ENCODE measurements at regions not wholly inside any gene's neighbourhood (a gene's known extent, or its start where the extent isn't known, plus 50 kb on each side); places are given as distances from the start of the nearest gene placed in this dataset.
"Not testable (repeated sequence)": the region's sequence is repeated elsewhere in the genome, so short reads cannot be mapped to it uniquely, and the experiment has no call there.

GRCh38 chr2:117603567-117603966 lies 210.9 kb upstream of the DDX18 start:
- no peaks in the 10 kb centered on the region for H3K9me2 ChIP-seq (replicated peaks; ENCODE audit: insufficient read depth, low read length)

GRCh38 chr2:117607202-117607601 lies 207.3 kb upstream of the DDX18 start:
- H3K9me2 ChIP-seq (replicated peaks; ENCODE audit: insufficient read depth, low read length), result no peaks in the 10 kb centered on the region
- no peak overlapping the region for H3K27ac ChIP-seq (ENCODE audit: low read length)
- no peaks in the 10 kb centered on the region for H3K4me1 ChIP-seq (ENCODE audit: low read length)
- no peak overlapping the region for H3K9ac ChIP-seq (ENCODE audit: low read length)
- H2AFZ ChIP-seq (ENCODE audit: low read length), result no peak overlapping the region
- H3K9me3 ChIP-seq (ENCODE audit: low read length), result no peaks in the 10 kb centered on the region
- no peaks in the 10 kb centered on the region for H3K36me3 ChIP-seq (ENCODE audit: insufficient read depth, low read length)
- no peak for DNase-seq
- 0 out of 2 replicates have a peak, but pooled peaks cover 2% of the 10 kb centered on the region for H3K27me3 ChIP-seq (ENCODE audit: low read length)
- no peaks in the 10 kb centered on the region for H3K79me2 ChIP-seq (ENCODE audit: low read length)
- H4K20me1 ChIP-seq (ENCODE audit: insufficient read depth, low read depth, low read length), result no peaks in the 10 kb centered on the region
- H3K4me2 ChIP-seq (ENCODE audit: low read depth, low read length, poor library complexity, severe bottlenecking), result no peak overlapping the region
- H3K4me3 ChIP-seq (ENCODE audit: low read length), result no peak overlapping the region

More at GRCh38 chr2:117603567-117603966, 210.9 kb upstream of the DDX18 start:
- H3K27ac ChIP-seq (ENCODE audit: low read length), result no peak overlapping the region
- no peaks in the 10 kb centered on the region for H3K36me3 ChIP-seq (ENCODE audit: insufficient read depth, low read length)
- no peak overlapping the region for H3K4me3 ChIP-seq (ENCODE audit: low read length)
- no peak overlapping the region for H3K9ac ChIP-seq (ENCODE audit: low read length)
- DNase-seq, result no peak
- no peak overlapping the region for H3K4me2 ChIP-seq (ENCODE audit: low read depth, low read length, poor library complexity, severe bottlenecking)
- no peaks in the 10 kb centered on the region for H3K79me2 ChIP-seq (ENCODE audit: low read length)
- H3K4me1 ChIP-seq (ENCODE audit: low read length), result no peaks in the 10 kb centered on the region
- no peaks in the 10 kb centered on the region for H3K27me3 ChIP-seq (ENCODE audit: low read length)
- no peaks in the 10 kb centered on the region for H3K9me3 ChIP-seq (ENCODE audit: low read length)
- H4K20me1 ChIP-seq (ENCODE audit: insufficient read depth, low read depth, low read length), result no peaks in the 10 kb centered on the region
- H2AFZ ChIP-seq (ENCODE audit: low read length), result no peak overlapping the region

GRCh38 chr2:117613101-117613500 lies 201.4 kb upstream of the DDX18 start:
- no peaks in the 10 kb centered on the region for H3K79me2 ChIP-seq (ENCODE audit: low read length)
- no peaks in the 10 kb centered on the region for H3K36me3 ChIP-seq (ENCODE audit: insufficient read depth, low read length)
- no peak overlapping the region for H2AFZ ChIP-seq (ENCODE audit: low read length)
- no peak for DNase-seq
- no peak overlapping the region for H3K4me2 ChIP-seq (ENCODE audit: low read depth, low read length, poor library complexity, severe bottlenecking)
- no peaks in the 10 kb centered on the region for H3K4me1 ChIP-seq (ENCODE audit: low read length)
- no peaks in the 10 kb centered on the region for H3K9me2 ChIP-seq (replicated peaks; ENCODE audit: insufficient read depth, low read length)
- no peak overlapping the region for H3K9ac ChIP-seq (ENCODE audit: low read length)
- H3K9me3 ChIP-seq (ENCODE audit: low read length), result no peaks in the 10 kb centered on the region
- no peak overlapping the region for H3K27ac ChIP-seq (ENCODE audit: low read length)
- H3K27me3 ChIP-seq (ENCODE audit: low read length), result 0 out of 2 replicates have a peak, but pooled peaks cover 2% of the 10 kb centered on the region
- no peak overlapping the region for H3K4me3 ChIP-seq (ENCODE audit: low read length)
- no peaks in the 10 kb centered on the region for H4K20me1 ChIP-seq (ENCODE audit: insufficient read depth, low read depth, low read length)

- no peaks in the 10 kb centered on the region for H3K9me2 ChIP-seq (replicated peaks; ENCODE audit: insufficient read depth, low read length)
- no peak for DNase-seq
Observed at GRCh38 chr2:117614296-117614695, 200.2 kb upstream of the DDX18 start.

GRCh38 chr2:117614823-117615534 lies 199.5 kb upstream of the DDX18 start:
- Histone ChIP-seq H3K9me3 (ENCODE audit: low read length) (no peaks in the 10 kb centered on the region), H3K9me2 (replicated peaks; ENCODE audit: insufficient read depth, low read length) (no peaks in the 10 kb centered on the region), H3K79me2 (ENCODE audit: low read length) (no peaks in the 10 kb centered on the region), H3K4me1 (ENCODE audit: low read length) (no peaks in the 10 kb centered on the region), H3K9ac (ENCODE audit: low read length) (no peak overlapping the region), H4K20me1 (ENCODE audit: insufficient read depth, low read depth, low read length) (no peaks in the 10 kb centered on the region), H3K4me3 (ENCODE audit: low read length) (no peak overlapping the region), H3K36me3 (ENCODE audit: insufficient read depth, low read length) (no peaks in the 10 kb centered on the region), H3K27me3 (ENCODE audit: low read length) (no peaks in the 10 kb centered on the region), H3K4me2 (ENCODE audit: low read depth, low read length, poor library complexity, severe bottlenecking) (no peak overlapping the region), H3K27ac (ENCODE audit: low read length) (no peak overlapping the region), H2AFZ (ENCODE audit: low read length) (no peak overlapping the region)
- DNase-seq, result no peak

More at GRCh38 chr2:117614296-117614695, 200.2 kb upstream of the DDX18 start:
- no peak overlapping the region for H3K9ac ChIP-seq (ENCODE audit: low read length)
- no peak overlapping the region for H3K4me2 ChIP-seq (ENCODE audit: low read depth, low read length, poor library complexity, severe bottlenecking)
- H3K4me3 ChIP-seq (ENCODE audit: low read length), result no peak overlapping the region
- H3K79me2 ChIP-seq (ENCODE audit: low read length), result no peaks in the 10 kb centered on the region
- H3K4me1 ChIP-seq (ENCODE audit: low read length), result no peaks in the 10 kb centered on the region
- H3K9me3 ChIP-seq (ENCODE audit: low read length), result no peaks in the 10 kb centered on the region
- H3K36me3 ChIP-seq (ENCODE audit: insufficient read depth, low read length), result no peaks in the 10 kb centered on the region
- no peak overlapping the region for H3K27ac ChIP-seq (ENCODE audit: low read length)
- H2AFZ ChIP-seq (ENCODE audit: low read length), result no peak overlapping the region
- H4K20me1 ChIP-seq (ENCODE audit: insufficient read depth, low read depth, low read length), result no peaks in the 10 kb centered on the region
- H3K27me3 ChIP-seq (ENCODE audit: low read length), result no peaks in the 10 kb centered on the region

GRCh38 chr2:117618607-117619006 lies 195.9 kb upstream of the DDX18 start:
- no peak overlapping the region for H3K9ac ChIP-seq (ENCODE audit: low read length)

GRCh38 chr2:117621326-117621725 lies 193.2 kb upstream of the DDX18 start:
- no peaks in the 10 kb centered on the region for H3K9me3 ChIP-seq (ENCODE audit: low read length)

More at GRCh38 chr2:117618607-117619006, 195.9 kb upstream of the DDX18 start:
- DNase-seq, result no peak
- Histone ChIP-seq H3K36me3 (ENCODE audit: insufficient read depth, low read length) (no peaks in the 10 kb centered on the region), H3K27ac (ENCODE audit: low read length) (no peak overlapping the region), H3K4me3 (ENCODE audit: low read length) (no peak overlapping the region), H4K20me1 (ENCODE audit: insufficient read depth, low read depth, low read length) (no peaks in the 10 kb centered on the region), H3K9me3 (ENCODE audit: low read length) (no peaks in the 10 kb centered on the region), H3K79me2 (ENCODE audit: low read length) (no peaks in the 10 kb centered on the region), H3K4me2 (ENCODE audit: low read depth, low read length, poor library complexity, severe bottlenecking) (no peak overlapping the region), H3K9me2 (replicated peaks; ENCODE audit: insufficient read depth, low read length) (no peaks in the 10 kb centered on the region), H3K4me1 (ENCODE audit: low read length) (no peaks in the 10 kb centered on the region), H3K27me3 (ENCODE audit: low read length) (no peaks in the 10 kb centered on the region), H2AFZ (ENCODE audit: low read length) (no peak overlapping the region)

GRCh38 chr2:117623175-117623574 lies 191.3 kb upstream of the DDX18 start:
- not testable (repeated sequence) for H3K9me3 ChIP-seq (ENCODE audit: low read length); H3K36me3 ChIP-seq (ENCODE audit: insufficient read depth, low read length); H3K27me3 ChIP-seq (ENCODE audit: low read length); H3K9me2 ChIP-seq (replicated peaks; ENCODE audit: insufficient read depth, low read length); DNase-seq; H3K9ac ChIP-seq (ENCODE audit: low read length); H3K4me2 ChIP-seq (ENCODE audit: low read depth, low read length, poor library complexity, severe bottlenecking); H3K4me3 ChIP-seq (ENCODE audit: low read length); H3K4me1 ChIP-seq (ENCODE audit: low read length); H2AFZ ChIP-seq (ENCODE audit: low read length); H3K79me2 ChIP-seq (ENCODE audit: low read length); H4K20me1 ChIP-seq (ENCODE audit: insufficient read depth, low read depth, low read length); H3K27ac ChIP-seq (ENCODE audit: low read length)

More at GRCh38 chr2:117621326-117621725, 193.2 kb upstream of the DDX18 start:
- no peaks in the 10 kb centered on the region for H3K36me3 ChIP-seq (ENCODE audit: insufficient read depth, low read length)
- DNase-seq, result no peak
- no peaks in the 10 kb centered on the region for H4K20me1 ChIP-seq (ENCODE audit: insufficient read depth, low read depth, low read length)
- no peaks in the 10 kb centered on the region for H3K27me3 ChIP-seq (ENCODE audit: low read length)
- no peak overlapping the region for H3K9ac ChIP-seq (ENCODE audit: low read length)
- H2AFZ ChIP-seq (ENCODE audit: low read length), result no peak overlapping the region
- H3K4me2 ChIP-seq (ENCODE audit: low read depth, low read length, poor library complexity, severe bottlenecking), result no peak overlapping the region
- no peaks in the 10 kb centered on the region for H3K4me1 ChIP-seq (ENCODE audit: low read length)
- H3K4me3 ChIP-seq (ENCODE audit: low read length), result no peak overlapping the region
- no peaks in the 10 kb centered on the region for H3K9me2 ChIP-seq (replicated peaks; ENCODE audit: insufficient read depth, low read length)
- no peaks in the 10 kb centered on the region for H3K79me2 ChIP-seq (ENCODE audit: low read length)
- no peak overlapping the region for H3K27ac ChIP-seq (ENCODE audit: low read length)

Data from Karpas-422 (cell line).